Ovary (tissue), 7 donors: ENCODE measurements at regions not wholly inside any gene's neighbourhood (a gene's known extent, or its start where the extent isn't known, plus 50 kb on each side); places are given as distances from the start of the nearest gene placed in this dataset.
"Not testable (repeated sequence)": the region's sequence is repeated elsewhere in the genome, so short reads cannot be mapped to it uniquely, and the experiment has no call there.

Experiments
- DNase-seq, 5 donors: peaks; one replicate each; pipeline ENCODE4 v3.0.0-alpha.2; 2019 to 2020
- H3K27ac ChIP-seq, 2 donors: fragments of 200-600 bp; one replicate each; pipeline versions ENCODE4 v1.5.1 to v1.8.0; 2019 to 2022
- H3K27me3 ChIP-seq: fragments of 200-600 bp; one replicate; pipeline ENCODE4 v1.8.0; 2022
- H3K36me3 ChIP-seq: fragments of 200-600 bp; sonication (generic); one replicate; pipeline ENCODE4 v1.5.1; 2019
- H3K4me1 ChIP-seq: one replicate; pipeline ENCODE4 v1.8.1; 2013; ENCODE audit warnings: mild to moderate bottlenecking, moderate library complexity; ENCODE audit not compliant: insufficient read depth
- H3K4me3 ChIP-seq: fragments of 200-600 bp; sonication (generic); one replicate; pipeline ENCODE4 v1.5.1; 2017
- H3K9me3 ChIP-seq, 2 donors: fragments of 200-600 bp in 1 of 2; sonication (generic) in 1 of 2; one replicate each; pipeline versions ENCODE4 v1.5.1 to v1.8.1; 2013 to 2019; ENCODE audit warnings: mild to moderate bottlenecking in 1 of 2, moderate library complexity in 1 of 2
- EP300 ChIP-seq: sonication (generic); formaldehyde crosslinking; IDR thresholded peaks from one replicate; pipeline ENCODE4 v1.6.1; 2017; ENCODE audit warnings: antibody characterized with exemption
- POLR2A ChIP-seq: fragments of 450-650 bp; IDR thresholded peaks from one replicate; pipeline ENCODE4 v1.6.1; 2017; ENCODE audit warnings: antibody characterized with exemption, mild to moderate bottlenecking, moderate library complexity
- WGBS, 3 donors: extraction: QIAGEN DNeasy Blood & Tissue Kit in 1 of 3; methylation state at CpG; one replicate each; pipeline versions ENCODE4 v1.1.5 to v1.1.7; 2013 to 2017; 5-methylcytosine and 5-hydroxymethylcytosine counted together
- intact Hi-C, 4 donors: fragments of 100-400 bp; cut with DNase I; formaldehyde crosslinking; loops; one replicate each; pipeline versions ENCODE4 v1.11.0 to v1.15.1; 2022 to 2023
- TF ChIP-seq, protein P1 (sequence below), 3 donors: fragments of 450-650 bp in 2 of 3; fragments of 200-600 bp in 1 of 3; IDR thresholded peaks; one replicate each; pipeline versions ENCODE4 v1.5.1 to v1.8.0; 2016 to 2022; ENCODE audit warnings: antibody characterized with exemption in 3 of 3, mild to moderate bottlenecking in 1 of 3
- donor health status: DM: no; HTN: no; CAD: no; lungs with moderate emphysema.
- donor health status: DM: no; HTN: no; CAD: no.
- donor health status: Bipolar disorder and iron deficiency.
- donor health status: DM: no; HTN: no; CAD: no.
- donor health status: DM: yes; HTN: yes; CAD: no.

DNA sequence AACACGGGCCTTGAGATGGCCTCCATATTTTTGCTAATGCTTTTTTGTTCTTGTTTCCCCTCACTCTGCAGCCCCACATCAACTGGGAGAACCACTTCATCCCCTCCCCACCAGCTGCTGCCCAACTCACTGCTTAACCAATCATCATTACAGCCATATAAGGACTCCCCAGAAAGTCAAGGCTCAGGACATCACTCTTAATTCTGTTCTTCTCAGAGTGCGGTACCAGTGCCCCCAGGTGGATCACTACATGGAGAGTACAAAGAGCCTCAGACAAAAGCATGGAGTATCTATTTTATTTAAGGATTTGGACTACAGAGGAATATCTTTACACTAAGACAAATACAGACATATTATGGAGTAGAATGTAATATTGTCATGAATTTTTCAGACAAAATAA, 340.6 kb downstream of the PAX3 start:
- H3K27ac ChIP-seq = no peak overlapping the region
- H3K27me3 ChIP-seq = no peaks in the 10 kb centered on the region
- intact Hi-C loops = no loop called here
- DNase-seq = no peak
- H3K4me3 ChIP-seq = no peak overlapping the region
- TF ChIP-seq EP300 (no peak), POLR2A (no peak)
- TF ChIP-seq, protein P1, sequence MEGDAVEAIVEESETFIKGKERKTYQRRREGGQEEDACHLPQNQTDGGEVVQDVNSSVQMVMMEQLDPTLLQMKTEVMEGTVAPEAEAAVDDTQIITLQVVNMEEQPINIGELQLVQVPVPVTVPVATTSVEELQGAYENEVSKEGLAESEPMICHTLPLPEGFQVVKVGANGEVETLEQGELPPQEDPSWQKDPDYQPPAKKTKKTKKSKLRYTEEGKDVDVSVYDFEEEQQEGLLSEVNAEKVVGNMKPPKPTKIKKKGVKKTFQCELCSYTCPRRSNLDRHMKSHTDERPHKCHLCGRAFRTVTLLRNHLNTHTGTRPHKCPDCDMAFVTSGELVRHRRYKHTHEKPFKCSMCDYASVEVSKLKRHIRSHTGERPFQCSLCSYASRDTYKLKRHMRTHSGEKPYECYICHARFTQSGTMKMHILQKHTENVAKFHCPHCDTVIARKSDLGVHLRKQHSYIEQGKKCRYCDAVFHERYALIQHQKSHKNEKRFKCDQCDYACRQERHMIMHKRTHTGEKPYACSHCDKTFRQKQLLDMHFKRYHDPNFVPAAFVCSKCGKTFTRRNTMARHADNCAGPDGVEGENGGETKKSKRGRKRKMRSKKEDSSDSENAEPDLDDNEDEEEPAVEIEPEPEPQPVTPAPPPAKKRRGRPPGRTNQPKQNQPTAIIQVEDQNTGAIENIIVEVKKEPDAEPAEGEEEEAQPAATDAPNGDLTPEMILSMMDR (IDR thresholded peaks at IDR 0.05) = no peak
- H3K9me3 ChIP-seq = no peaks in the 10 kb centered on the region
- H3K4me1 ChIP-seq = no peaks in the 10 kb centered on the region
- WGBS, 3 donors = 85 to 88% (median 86%) methylated on average over 2 of the region's 2 CpGs
- H3K36me3 ChIP-seq = no peaks in the 10 kb centered on the region

DNA sequence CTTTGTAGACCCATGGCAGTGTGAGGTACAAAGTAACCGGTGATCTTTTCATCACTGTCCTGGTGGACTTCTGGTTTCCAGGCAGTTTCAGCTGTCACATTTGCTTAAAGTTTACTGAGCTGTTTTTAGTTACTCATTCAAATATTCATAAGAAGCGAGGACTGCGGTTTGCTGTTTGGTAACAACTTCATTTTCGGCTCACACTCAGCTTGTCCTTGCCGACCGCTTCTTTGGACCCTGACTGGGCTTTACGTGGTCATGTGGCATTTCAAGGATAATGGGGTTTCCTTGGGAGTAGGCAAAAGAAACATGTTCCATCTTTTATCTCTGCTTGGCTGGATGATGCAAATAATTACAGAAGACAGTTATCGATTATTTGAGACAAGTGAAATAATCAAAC, 350.7 kb downstream of the PAX3 start:
- Histone ChIP-seq H3K27ac (no peak overlapping the region), H3K4me1 (no peaks in the 10 kb centered on the region)

DNA sequence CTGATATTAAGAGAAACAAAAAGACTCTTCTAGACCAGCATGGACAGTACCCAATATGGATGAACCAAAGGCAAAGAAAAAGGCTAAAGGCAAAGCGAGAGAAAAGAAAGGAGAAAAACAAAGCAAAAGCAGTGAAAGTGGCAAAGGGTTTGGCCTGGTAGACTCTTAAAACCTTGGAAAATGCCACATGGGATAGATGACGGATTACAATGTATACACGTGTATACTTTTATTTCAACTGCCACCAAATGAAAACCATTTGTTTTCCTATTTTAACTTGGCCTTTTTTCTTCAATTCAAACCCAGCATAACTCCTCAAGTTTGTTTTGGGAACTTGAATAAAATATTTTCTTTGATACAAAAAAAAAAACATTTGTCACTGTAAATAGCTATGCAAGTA, 354.3 kb downstream of the PAX3 start:
- H3K4me1 ChIP-seq, H3K27ac ChIP-seq, H3K4me3 ChIP-seq, H3K9me3 ChIP-seq, H3K36me3 ChIP-seq, DNase-seq, H3K27me3 ChIP-seq, intact Hi-C loops: not testable (repeated sequence)
- 82 to 90% (median 88%) methylated on average over 3 of the region's 3 CpGs for WGBS, 3 donors

More for the DNA sequence above, 350.7 kb downstream of the PAX3 start:
- Histone ChIP-seq H3K27me3 (no peaks in the 10 kb centered on the region), H3K9me3 (no peaks in the 10 kb centered on the region), H3K4me3 (no peak overlapping the region), H3K36me3 (no peaks in the 10 kb centered on the region)
- intact Hi-C loops = no loop called here
- TF ChIP-seq POLR2A = no peak
- TF ChIP-seq, protein P1 (IDR thresholded peaks at IDR 0.05) = no peak
- no peak for TF ChIP-seq EP300
- DNase-seq = no peak
- 81 to 84% (median 82%) methylated on average over 8 of the region's 8 CpGs for WGBS, 3 donors

DNA sequence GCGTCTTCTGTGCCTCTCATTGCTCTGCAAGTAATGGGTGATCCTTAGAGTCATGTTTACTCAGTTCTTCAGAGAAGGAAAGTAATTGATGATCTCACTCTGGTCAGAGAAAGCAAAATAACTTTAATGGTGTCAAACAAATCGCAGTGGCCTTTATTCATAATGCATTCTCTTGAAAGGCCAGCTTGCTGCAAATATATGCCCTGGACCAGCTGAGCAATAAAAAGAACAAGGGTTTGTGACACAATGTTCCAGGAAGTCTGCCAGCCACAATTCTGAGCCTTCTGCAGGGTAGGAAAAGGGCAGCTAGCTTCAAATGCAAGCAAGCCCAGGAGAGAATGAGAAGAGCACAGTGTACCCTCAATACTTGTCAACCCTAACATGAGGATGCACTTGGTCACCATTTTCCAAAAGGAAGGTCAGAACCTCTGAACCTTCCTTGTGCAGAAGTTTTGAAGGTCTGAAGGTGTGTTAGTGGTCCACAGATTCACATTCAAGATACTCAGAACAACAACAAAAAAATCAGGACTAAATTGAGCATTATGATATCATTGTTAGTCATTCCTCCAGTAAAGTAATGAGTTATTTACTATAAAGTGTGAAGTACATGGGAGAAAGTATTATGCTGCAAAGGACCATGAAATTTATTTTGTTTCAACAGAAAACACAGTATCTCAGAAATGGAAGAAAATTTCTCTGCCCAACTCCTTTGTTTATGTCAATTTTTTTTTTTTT, 355.6 kb downstream of the PAX3 start:
- no peak for TF ChIP-seq EP300
- TF ChIP-seq, protein P1 (IDR thresholded peaks at IDR 0.05) = no peak
- no peak for TF ChIP-seq POLR2A
- DNase-seq = peak; percentile 23 to 74 (median 40)
- H3K9me3 ChIP-seq = no peaks in the 10 kb centered on the region
- H3K27ac ChIP-seq = no peak overlapping the region
- 13 to 28% (median 22%) methylated on average over 2 of the region's 2 CpGs for WGBS, 3 donors
- H3K4me1 ChIP-seq = peaks cover 2% of the 10 kb centered on the region
- H3K27me3 ChIP-seq = no peaks in the 10 kb centered on the region
- no peak overlapping the region for H3K4me3 ChIP-seq
- intact Hi-C loops = no loop called here
- H3K36me3 ChIP-seq = no peaks in the 10 kb centered on the region

DNA sequence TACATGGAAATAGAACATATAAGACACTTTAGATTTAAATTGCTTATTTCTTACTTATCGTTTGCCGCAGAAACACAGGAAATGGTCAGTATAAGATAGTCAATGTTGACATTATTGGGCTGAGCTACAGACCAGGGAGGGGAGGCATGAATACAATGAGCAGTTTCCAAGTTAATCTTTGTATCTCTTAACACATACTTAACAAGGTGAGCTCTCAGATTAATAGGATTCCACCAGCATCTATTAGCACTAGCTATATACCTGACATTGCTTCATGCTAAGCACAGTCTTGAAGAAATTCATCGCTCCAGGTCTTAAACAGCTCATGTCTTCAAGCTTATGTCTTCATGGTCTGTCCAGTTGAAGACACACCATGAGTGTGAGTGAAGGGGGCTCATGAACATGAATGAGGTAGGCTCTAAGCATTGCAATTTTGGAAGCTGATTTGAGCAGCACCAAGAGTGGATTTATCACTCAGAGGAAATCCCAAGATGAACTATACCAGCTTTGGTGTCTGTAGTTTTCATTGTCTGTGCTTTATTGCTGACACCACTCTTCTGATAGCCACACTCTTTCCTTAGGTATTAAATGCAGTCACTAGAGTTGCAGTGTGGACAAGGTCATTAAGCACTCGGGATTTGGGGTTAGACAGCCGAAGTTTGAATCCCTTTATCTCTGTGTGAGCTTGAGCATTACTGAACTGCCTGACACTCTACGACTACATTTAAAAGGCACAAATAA, 359.3 kb upstream of the EPHA4 start:
- no peaks in the 10 kb centered on the region for H3K9me3 ChIP-seq
- DNase-seq = no peak
- no peaks in the 10 kb centered on the region for H3K4me1 ChIP-seq
- TF ChIP-seq POLR2A = no peak
- TF ChIP-seq EP300 = no peak
- TF ChIP-seq, protein P1 (IDR thresholded peaks at IDR 0.05) = no peak
- WGBS, 3 donors = 76 to 80% (median 77%) methylated on average over 6 of the region's 6 CpGs
- no peak overlapping the region for H3K4me3 ChIP-seq
- no peaks in the 10 kb centered on the region for H3K36me3 ChIP-seq
- no peak overlapping the region for H3K27ac ChIP-seq
- H3K27me3 ChIP-seq = no peaks in the 10 kb centered on the region
- intact Hi-C loops = no loop called here
